Peyer's patch (tissue), 4 donors: ENCODE measurements at regions not wholly inside any gene's neighbourhood (a gene's known extent, or its start where the extent isn't known, plus 50 kb on each side); places are given as distances from the start of the nearest gene placed in this dataset.

Experiments
- POLR2A ChIP-seq, 2 donors: fragments of 450-650 bp; IDR thresholded peaks; one replicate each; pipeline ENCODE4 v1.5.1; 2017; ENCODE audit warnings: antibody characterized with exemption in 2 of 2, mild to moderate bottlenecking in 2 of 2, moderate library complexity in 2 of 2
- TF ChIP-seq, protein P1 (sequence below), 6 experiments: fragments of 450-650 bp in 4 of 6; fragments of 200-600 bp in 2 of 6; sonication (generic) in 1 of 6; IDR thresholded peaks; one replicate each; pipeline ENCODE4 v1.5.1; 2017 to 2019; ENCODE audit warnings: antibody characterized with exemption in 6 of 6, mild to moderate bottlenecking in 3 of 6, moderate library complexity in 1 of 6

- TF ChIP-seq, protein P1, sequence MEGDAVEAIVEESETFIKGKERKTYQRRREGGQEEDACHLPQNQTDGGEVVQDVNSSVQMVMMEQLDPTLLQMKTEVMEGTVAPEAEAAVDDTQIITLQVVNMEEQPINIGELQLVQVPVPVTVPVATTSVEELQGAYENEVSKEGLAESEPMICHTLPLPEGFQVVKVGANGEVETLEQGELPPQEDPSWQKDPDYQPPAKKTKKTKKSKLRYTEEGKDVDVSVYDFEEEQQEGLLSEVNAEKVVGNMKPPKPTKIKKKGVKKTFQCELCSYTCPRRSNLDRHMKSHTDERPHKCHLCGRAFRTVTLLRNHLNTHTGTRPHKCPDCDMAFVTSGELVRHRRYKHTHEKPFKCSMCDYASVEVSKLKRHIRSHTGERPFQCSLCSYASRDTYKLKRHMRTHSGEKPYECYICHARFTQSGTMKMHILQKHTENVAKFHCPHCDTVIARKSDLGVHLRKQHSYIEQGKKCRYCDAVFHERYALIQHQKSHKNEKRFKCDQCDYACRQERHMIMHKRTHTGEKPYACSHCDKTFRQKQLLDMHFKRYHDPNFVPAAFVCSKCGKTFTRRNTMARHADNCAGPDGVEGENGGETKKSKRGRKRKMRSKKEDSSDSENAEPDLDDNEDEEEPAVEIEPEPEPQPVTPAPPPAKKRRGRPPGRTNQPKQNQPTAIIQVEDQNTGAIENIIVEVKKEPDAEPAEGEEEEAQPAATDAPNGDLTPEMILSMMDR (IDR thresholded peaks at IDR 0.05): no peak
- TF ChIP-seq POLR2A (IDR thresholded peaks at IDR 0.05): no peak
Observed at GRCh38 chr4:3868211-3869173, 102.3 kb downstream of the ADRA2C start.
